Hematopoietic multipotent progenitor cell (in vitro differentiated cells): ENCODE measurements at regions not wholly inside any gene's neighbourhood (a gene's known extent, or its start where the extent isn't known, plus 50 kb on each side); places are given as distances from the start of the nearest gene placed in this dataset.

ENCODE experiments used
- DNase-seq, 3 donors: peaks; one replicate each; pipeline ENCODE4 v3.0.0-alpha.2; 2011 to 2015; ENCODE audit warnings: low read depth in 2 of 3, low spot score in 2 of 3

GRCh38 chr12:66902020-66902419 lies 223.1 kb upstream of the GRIP1 start:
- DNase-seq, result no peak

- peak in 1 of 3 donors; percentile 23 for DNase-seq
Measured at GRCh38 chr12:66903782-66904396, 225.0 kb upstream of the GRIP1 start.

- DNase-seq, result no peak
Measured at GRCh38 chr12:66905201-66905600, 226.3 kb upstream of the GRIP1 start.

DNA sequence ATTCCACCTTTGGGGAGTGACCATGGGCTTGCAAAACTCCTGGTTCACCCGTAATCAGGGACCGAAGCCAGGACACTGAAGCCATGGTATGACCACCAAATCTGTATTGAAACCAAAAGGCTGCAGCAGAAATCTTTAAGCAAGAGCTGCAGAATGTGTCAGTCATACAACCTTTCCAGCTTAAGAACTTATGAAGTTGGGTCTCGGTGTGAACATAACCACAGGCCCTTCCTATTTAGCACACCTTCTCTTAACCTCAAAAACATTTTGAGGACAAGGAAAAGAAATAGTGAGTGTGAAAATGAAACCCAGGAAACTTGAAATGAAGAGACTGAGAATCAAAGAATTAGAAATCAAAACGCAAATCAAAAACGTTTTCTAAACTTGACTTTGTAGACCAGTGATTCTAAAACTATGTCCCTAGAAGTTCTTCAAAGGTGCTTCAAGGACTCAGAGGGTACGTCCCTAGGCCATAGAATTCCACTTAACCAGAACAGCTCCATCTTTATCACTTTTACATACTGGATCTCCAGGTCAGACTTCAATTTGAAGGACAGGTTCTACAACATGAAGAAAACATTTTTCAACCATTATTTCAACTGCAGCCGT lies 231.6 kb upstream of the GRIP1 start:
- DNase-seq, result no peak

DNA sequence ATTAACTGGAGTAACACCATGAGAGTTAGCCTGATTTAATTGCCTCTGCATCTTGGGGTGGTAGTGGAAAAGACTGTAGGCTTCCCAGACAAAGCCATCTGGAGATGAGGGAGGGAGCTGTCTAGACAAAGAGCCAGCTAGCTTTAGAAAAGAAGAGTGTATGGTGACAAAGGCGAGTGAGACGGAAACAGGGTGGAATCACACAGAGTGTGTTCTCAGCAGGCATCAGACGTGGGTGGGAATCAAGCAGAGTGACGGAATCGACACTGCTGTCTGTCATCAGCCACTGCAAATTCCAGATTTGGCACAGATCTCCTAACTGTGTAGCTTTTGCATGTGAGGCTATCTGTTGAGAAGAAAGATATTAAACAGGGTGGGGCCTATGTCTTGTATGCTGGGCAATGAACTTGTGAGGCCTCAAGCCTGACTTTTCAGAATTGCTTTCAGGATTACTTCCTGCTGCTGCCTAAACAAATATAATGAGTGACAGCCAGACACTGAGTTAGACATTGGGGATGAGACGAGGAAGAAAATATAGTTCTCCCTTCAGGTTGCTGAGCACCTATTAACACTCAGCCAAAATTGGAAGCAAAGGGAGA lies 236.5 kb upstream of the GRIP1 start:
- DNase-seq, result no peak

- no peak for DNase-seq
Measured at GRCh38 chr12:66916189-66916588, 237.3 kb upstream of the GRIP1 start.

DNA sequence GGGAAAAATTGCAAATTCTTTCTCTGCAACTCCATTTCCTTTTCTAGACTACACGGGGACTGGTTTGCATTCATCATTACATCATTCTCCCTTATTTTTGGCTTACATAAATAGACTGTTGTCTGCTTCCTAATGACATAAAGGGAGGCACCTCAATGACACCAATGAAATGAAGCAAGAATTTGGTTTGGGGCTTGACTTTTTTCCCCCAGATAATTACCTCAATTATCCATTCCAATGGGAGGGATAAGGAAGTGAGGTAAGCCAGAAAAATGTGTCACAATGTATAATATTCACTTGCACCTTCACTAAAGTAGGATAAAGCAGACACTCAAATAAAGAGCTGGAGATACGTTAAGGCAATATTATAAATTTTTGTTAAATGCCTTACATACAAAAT lies 240.6 kb upstream of the GRIP1 start:
- no peak for DNase-seq

- no peak for DNase-seq
Measured at GRCh38 chr12:66920205-66920604, 241.3 kb upstream of the GRIP1 start.

DNA sequence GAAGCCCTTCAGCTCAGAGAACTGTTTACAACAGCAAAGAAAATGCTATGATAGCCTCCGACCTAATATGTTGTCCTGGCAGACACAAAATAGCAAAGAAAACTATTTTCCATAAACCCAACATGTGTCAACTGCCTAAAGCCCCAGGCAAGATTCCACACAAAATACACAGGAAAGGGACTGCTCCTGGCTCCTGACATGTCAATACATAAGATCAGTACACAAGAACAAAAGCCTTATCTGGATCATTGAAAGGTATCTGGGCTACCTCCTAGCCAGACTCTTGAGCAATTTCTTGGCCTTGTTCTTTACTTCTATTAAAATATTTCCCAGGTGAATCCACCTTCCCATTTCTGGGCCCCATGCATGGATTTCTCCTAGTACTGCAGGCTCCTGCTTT lies 242.3 kb upstream of the GRIP1 start:
- no peak for DNase-seq

DNA sequence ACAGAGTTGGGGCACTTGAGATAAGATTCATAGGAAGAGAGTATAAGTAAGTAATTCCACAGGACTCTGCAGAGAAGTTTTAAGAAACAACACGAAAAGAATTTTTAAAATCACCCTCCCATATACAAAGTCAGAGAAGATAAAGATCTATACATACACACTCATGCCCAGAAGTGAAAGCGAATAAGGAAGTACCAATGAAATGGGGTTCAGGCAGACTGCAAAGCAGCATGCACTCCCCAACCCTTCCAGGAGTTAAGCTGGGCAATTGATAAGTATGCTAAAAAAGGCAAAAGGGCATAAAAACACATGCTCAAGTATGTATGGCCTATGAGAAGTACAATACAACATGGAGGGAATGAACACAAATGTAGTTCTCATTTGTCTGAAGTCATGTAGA lies 246.2 kb upstream of the GRIP1 start:
- DNase-seq, result peak in 1 of 3 donors; percentile 60

GRCh38 chr12:66929121-66929520 lies 250.2 kb upstream of the GRIP1 start:
- DNase-seq, result no peak

- DNase-seq, result no peak
Measured at GRCh38 chr12:66931091-66931490, 252.2 kb upstream of the GRIP1 start.

GRCh38 chr12:66932126-66932525 lies 253.2 kb upstream of the GRIP1 start:
- DNase-seq, result no peak

DNA sequence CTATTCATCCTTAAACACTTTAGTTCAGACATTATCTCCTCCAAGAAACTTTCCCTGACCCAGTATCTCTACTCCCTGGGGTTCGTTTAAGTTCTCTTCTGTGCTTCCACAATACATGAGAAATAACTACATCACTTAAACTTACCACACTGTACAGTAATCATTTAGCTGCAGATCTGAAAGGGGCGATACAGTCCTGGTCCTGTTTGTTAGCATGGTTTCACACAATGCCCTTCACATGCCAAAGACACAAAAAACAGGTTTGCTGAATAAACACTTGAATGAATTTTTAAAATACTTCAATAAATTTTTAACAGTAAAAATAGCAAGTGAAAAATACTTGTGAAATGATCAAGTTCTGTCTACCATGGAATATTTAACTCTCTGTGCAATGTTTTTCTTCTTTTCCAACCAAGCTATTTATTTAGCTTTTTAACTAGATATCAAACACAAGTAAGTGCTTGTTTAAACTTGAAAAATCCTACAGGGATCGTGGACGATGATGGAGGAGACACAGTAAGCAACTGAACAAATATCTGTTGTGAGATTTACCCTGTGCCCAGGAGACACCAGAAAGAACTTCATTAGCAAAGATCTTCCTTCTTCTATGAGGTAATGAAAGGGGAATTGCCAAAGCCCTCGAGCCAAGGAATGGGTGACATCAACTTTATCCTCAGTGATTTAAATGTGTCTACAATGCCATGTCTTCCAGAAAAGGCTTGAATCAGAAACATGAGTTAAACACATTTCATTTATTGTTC lies 255.6 kb upstream of the GRIP1 start:
- DNase-seq, result no peak

- DNase-seq, result no peak
Measured at GRCh38 chr12:66941150-66941549, 262.3 kb upstream of the GRIP1 start.

DNA sequence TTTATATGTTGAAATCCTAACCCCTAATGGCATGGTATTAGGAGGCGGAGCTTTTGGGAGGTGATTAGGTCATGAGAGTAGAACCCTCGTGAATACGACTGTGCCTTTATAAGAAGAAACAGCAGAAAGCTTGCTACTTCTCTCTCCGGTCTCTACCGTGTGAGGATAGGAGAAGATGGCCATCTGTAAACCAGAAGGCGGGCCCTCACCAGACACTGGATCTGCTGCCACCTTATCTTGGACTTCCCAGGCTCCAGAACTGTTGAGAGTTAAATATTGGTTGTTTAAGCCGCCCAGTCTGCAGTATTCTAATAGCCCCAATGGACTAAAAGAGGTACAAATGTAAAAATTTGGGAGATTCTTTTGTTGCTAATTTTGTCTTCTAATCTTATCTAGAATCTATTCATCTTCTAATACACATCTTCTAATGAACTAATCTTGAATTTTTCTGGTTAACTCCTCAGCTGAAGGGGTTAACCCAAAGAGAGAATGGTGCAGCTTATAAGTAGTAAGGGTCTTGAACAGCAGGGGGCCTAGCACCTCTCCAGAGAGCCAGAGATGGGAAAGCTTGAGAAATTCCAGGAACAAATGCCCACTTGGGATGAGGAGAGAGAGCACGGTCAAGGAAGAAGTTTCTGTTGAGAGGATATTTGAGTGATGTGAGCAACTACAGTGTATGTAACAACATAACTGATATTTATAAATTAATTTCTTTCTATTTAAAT lies 264.0 kb upstream of the GRIP1 start:
- DNase-seq, result no peak

DNA sequence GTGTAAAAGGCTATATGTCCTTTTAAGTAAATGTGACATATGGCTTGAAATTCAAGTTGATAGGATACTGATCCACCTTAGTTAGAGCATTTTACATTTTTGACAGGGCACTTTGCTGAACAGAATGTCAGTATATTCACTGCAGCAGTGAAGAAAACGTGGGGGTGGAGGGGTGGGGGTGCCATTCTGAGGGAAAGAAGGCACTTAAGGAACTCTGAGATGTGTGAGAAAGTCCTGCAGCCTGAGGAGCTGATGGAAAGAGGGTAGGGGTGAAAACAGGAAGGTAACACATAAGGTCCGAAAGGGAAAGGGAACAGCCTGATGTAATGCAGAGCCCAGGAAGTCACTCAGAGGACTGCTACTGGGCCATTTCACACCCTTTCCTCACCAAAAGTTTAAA lies 265.5 kb upstream of the GRIP1 start:
- no peak for DNase-seq

DNA sequence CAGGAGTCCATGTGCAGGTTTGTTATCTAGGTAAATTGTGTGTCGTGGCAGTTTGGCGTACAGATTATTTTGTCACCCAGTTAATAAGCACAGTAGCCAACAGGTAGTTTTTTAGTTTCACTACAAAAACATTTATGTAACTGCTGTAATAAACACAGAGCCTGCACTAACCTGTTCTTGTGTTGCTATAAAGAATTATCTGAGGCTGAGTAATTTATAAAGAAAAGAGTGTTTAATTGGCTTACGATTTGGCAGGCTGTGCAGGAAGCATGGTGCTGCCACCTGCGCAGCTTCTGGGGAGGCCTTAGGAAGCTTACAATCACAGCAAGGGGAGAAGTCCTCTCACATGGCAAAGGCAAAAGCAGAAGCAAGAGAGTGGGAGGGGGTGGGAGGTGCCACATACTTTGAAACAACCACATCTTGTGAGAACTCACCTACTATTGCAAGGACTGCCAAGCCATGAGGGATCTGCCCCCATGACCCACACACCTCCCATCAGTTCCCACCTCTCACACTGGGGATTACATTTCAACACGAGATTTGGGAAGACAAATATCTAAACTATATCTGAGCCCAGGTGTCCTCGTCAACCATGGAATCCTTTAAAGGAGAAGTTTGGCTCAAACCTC lies 266.4 kb upstream of the GRIP1 start:
- no peak for DNase-seq

GRCh38 chr12:66947119-66947518 lies 268.2 kb upstream of the GRIP1 start:
- no peak for DNase-seq

DNA sequence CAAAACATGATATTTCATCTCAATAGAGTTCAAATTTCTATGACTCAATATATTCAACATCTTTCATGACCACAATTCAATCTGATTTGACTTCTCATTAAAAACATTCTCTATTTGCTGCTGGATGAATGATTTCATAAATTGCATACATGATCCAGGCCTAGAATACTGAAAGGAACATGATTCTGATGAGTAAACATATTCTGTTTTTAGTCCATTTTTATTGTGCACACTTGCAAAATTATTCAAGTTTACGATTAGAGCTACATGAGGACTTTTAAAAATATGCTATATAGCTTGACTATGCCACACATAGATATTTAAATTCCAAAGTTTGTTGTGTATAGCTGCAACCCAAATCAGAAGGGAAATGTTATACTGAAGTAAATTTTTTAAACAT lies 273.8 kb upstream of the GRIP1 start:
- no peak for DNase-seq

DNA sequence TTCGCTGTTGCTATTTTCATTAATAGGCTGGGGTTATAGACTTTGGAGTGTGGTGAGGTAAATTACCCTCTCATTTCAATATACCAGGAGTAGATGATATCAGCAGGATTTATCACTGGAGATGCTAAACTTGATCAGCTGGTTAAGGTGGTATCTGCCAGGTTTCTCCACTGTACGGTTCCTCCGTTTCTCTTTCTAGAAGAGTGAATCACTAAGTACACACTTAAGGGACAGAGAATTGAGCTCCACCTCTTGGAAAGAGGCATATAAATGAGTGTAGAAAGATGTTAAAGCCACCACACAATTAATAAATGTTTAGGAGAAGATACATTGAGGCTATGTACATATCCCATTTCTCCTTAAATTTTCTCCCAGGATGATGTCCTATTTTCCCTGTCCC lies 277.4 kb upstream of the GRIP1 start:
- no peak for DNase-seq
